Thoracic aorta (tissue), 2 donors: ENCODE measurements at regions not wholly inside any gene's neighbourhood (a gene's known extent, or its start where the extent isn't known, plus 50 kb on each side); places are given as distances from the start of the nearest gene placed in this dataset.

ENCODE experiments used
- ATAC-seq: fragments of 150-250 bp; one replicate; pipeline ENCODE4 v1.8.0; 2017; ENCODE audit warnings: low read depth; ENCODE audit not compliant: insufficient number of reproducible peaks, low FRiP score
- DNase-seq: peaks from one replicate; pipeline ENCODE4 v3.0.0-alpha.2; 2020; ENCODE audit warnings: low spot score
- H3K27ac ChIP-seq, 2 donors: fragments of 200-600 bp; sonication (generic); 1 replicate in 1 of 2; 2 replicates in 1 of 2; pipeline ENCODE4 v1.5.1; 2016; ENCODE audit warnings: mild to moderate bottlenecking in 2 of 2, moderate library complexity in 2 of 2
- H3K27me3 ChIP-seq: fragments of 200-600 bp; sonication (generic); replicated peaks from 2 replicates; pipeline ENCODE4 v1.6.0; 2016; ENCODE audit warnings: mild to moderate bottlenecking; ENCODE audit not compliant: insufficient read depth
- H3K36me3 ChIP-seq: fragments of 200-600 bp; sonication (generic); one replicate; pipeline ENCODE4 v1.5.1; 2016
- H3K4me1 ChIP-seq, 2 donors: fragments of 200-600 bp; sonication (generic); 1 replicate in 1 of 2; 2 replicates in 1 of 2; pipeline versions ENCODE4 v1.5.1 to v1.6.0; 2016; ENCODE audit warnings: low read depth in 2 of 2, mild to moderate bottlenecking in 1 of 2; ENCODE audit not compliant: control insufficient read depth in 1 of 2
- H3K4me3 ChIP-seq: fragments of 200-600 bp; sonication (generic); 2 replicates; pipeline ENCODE4 v1.5.1; 2016; ENCODE audit warnings: mild to moderate bottlenecking
- H3K9me3 ChIP-seq: fragments of 200-600 bp; sonication (generic); 2 replicates; pipeline ENCODE4 v1.5.1; 2016
- TF ChIP-seq, protein P1 (sequence below): fragments of 200-600 bp; sonication (generic); IDR thresholded peaks from one replicate; pipeline ENCODE4 v1.5.1; 2019; ENCODE audit warnings: antibody characterized with exemption

DNA sequence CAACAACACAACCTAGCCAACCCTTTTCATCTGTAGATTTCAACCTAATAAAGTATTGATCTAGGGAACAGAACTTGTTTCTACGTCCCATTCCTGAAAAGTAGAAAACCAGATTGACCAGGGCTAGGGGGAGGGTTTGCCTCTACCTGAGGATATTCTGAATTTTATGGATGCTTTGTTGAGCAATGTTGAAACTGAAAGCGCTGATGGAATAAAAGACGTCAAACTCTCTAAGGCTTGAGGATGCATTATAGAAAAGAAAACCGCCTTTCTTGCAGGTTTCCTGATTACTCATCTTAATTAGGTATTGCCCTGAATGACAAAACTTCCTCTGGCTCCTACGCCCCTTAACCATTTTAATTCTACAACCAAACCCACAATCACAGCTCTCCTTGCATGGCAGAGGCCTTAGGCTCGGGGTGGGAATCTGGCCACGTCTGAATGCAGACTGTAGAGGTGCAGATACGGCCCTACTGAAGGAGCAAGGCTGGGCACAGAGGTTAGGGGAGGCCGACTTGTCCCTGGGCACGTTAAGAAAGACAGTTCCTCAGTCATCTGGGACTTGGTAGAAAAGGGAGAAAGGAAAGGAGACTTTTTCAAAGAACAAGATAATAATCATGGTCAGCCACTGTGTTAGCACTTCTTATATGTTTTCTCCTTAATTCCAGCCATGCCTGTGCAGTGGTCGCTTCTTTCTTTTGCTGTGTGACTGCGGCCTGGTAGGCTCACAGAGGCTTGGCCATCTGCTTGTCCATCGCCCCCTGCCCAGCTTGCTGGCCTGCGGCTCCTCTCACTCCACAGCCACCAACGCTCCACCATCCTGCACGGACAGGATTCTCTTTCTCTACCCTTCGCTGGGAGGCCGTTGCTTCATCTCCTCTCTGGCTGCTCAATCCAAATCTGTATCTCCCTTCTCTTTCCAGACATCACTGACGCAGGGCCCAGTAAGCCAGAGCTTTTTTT is 209.5 kb downstream of the VAPA start:
- Histone ChIP-seq H3K27me3 (no peaks in the 10 kb centered on the region), H3K27ac (no peak overlapping the region), H3K4me1 (peaks cover 0 to 31% of the 10 kb centered on the region in 2 donors), H3K9me3 (peaks cover 4% of the 10 kb centered on the region), H3K4me3 (no peak overlapping the region), H3K36me3 (no peaks in the 10 kb centered on the region)
- TF ChIP-seq, protein P1, sequence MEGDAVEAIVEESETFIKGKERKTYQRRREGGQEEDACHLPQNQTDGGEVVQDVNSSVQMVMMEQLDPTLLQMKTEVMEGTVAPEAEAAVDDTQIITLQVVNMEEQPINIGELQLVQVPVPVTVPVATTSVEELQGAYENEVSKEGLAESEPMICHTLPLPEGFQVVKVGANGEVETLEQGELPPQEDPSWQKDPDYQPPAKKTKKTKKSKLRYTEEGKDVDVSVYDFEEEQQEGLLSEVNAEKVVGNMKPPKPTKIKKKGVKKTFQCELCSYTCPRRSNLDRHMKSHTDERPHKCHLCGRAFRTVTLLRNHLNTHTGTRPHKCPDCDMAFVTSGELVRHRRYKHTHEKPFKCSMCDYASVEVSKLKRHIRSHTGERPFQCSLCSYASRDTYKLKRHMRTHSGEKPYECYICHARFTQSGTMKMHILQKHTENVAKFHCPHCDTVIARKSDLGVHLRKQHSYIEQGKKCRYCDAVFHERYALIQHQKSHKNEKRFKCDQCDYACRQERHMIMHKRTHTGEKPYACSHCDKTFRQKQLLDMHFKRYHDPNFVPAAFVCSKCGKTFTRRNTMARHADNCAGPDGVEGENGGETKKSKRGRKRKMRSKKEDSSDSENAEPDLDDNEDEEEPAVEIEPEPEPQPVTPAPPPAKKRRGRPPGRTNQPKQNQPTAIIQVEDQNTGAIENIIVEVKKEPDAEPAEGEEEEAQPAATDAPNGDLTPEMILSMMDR, result no peak
- no peak for ATAC-seq
- DNase-seq, result no peak

DNA sequence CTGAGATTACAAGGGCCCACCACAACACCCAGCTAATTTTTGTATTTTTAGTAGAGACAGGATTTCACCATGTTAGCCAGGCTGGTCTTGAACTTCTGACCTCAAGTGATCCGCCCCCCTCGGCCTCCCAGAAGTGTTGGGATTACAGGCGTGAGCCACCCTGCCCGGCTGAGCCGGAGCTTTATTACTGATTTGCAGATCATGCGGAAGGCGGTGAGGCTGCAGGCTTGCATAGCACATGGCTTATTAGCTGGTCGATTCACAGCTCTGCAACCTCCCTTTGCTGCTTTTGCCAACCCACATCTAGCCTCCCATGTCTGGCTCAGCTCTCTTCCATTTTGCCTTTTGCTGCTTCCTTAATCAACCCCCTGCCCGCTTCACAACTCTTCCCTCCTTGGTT is 210.3 kb downstream of the VAPA start:
- H3K27ac ChIP-seq, result no peak overlapping the region
- H3K9me3 ChIP-seq, result peaks cover 4% of the 10 kb centered on the region
- TF ChIP-seq, protein P1, result no peak
- no peak overlapping the region for H3K4me3 ChIP-seq
- H3K27me3 ChIP-seq, result no peaks in the 10 kb centered on the region
- peaks cover 0 to 31% of the 10 kb centered on the region in 2 donors for H3K4me1 ChIP-seq
- ATAC-seq (no peak), DNase-seq (no peak)
- no peaks in the 10 kb centered on the region for H3K36me3 ChIP-seq

DNA sequence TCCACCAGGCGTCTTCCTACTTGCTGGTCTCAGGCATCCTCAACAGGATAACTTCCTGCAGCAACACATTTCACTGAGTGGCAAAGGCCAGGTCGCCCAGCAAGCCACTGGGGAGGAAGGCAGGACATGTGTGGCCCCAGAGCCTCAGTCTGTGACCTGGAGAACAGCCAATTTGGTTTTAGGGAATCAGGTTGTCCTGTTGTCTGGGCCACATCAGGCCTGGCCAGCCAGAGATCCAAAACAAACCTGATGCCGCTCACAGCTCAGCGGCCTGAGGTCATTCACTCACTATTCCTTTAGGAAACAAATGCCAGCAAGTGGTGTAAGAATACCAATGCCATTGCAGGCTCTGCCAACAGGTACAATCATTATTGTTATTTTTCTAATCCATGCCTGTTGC is 210.7 kb downstream of the VAPA start:
- H3K27ac ChIP-seq, result no peak overlapping the region
- no peaks in the 10 kb centered on the region for H3K36me3 ChIP-seq
- no peak for ATAC-seq
- H3K4me3 ChIP-seq, result no peak overlapping the region
- TF ChIP-seq, protein P1, result no peak
- peaks cover under 1% of the 10 kb centered on the region for H3K9me3 ChIP-seq
- H3K27me3 ChIP-seq, result no peaks in the 10 kb centered on the region
- H3K4me1 ChIP-seq, result peaks cover 0 to 31% of the 10 kb centered on the region in 2 donors
- no peak for DNase-seq

DNA sequence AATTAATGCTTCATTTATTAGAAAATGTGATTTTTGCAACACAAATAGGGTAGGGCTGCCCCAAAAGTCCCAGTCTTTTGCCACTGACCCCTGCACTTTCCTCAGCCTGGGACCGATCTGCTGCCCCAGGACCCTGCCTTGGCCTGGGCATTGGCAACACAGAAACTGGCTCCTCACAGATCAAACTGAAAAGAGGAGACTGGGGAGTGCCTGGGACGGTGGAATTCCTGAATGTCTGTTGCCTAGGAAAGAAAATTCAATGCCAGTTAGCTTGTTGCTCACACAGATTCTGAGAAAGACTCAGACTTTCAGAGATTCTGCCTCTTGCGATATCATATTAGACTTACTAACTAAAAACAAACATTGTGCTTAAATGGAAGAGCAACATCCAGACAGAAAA is 211.2 kb downstream of the VAPA start:
- Histone ChIP-seq H3K36me3 (no peaks in the 10 kb centered on the region), H3K27me3 (no peaks in the 10 kb centered on the region), H3K4me3 (no peak overlapping the region), H3K27ac (no peak overlapping the region), H3K4me1 (peaks cover 0 to 31% of the 10 kb centered on the region in 2 donors), H3K9me3 (no peaks in the 10 kb centered on the region)
- ATAC-seq (no peak), DNase-seq (no peak)
- TF ChIP-seq, protein P1, result no peak

DNA sequence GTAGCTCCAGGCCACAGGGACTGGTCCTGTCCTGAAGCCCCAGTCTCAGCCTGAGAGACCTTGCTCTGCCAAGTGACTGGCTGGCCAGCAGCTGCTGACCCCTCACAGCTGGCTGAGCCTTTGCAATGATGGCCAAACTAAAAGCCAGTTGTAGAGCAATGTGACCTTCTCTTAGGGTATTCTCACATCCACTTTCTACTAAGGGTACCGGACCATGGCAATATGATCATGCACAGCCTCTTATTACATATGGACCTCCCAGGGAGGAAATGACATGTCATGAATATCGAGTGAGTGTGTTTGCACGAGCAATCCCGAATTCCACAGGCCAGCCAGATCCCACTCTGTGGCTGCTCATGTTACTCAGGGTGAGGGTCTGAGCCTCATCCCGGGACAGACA is 213.9 kb downstream of the VAPA start:
- no peak for ATAC-seq
- no peak overlapping the region for H3K4me3 ChIP-seq
- TF ChIP-seq, protein P1, result no peak
- H3K4me1 ChIP-seq, result peaks cover 5 to 31% of the 10 kb centered on the region in 2 donors
- H3K9me3 ChIP-seq, result no peaks in the 10 kb centered on the region
- no peaks in the 10 kb centered on the region for H3K27me3 ChIP-seq
- H3K27ac ChIP-seq, result no peak overlapping the region
- H3K36me3 ChIP-seq, result no peaks in the 10 kb centered on the region
- no peak for DNase-seq
